ENCODE measurements at regions not wholly inside any gene's neighbourhood (a gene's known extent, or its start where the extent isn't known, plus 50 kb on each side); places are given as distances from the start of the nearest gene placed in this dataset.

- Mint-ChIP-seq H3K27ac (no peak overlapping the region), H3K36me3 (no peaks in the 10 kb centered on the region), H3K4me1 (ENCODE audit: low read depth) (no peaks in the 10 kb centered on the region), H3K9me3 (no peaks in the 10 kb centered on the region), H3K4me3 (no peak overlapping the region), H3K27me3 (peaks cover 12% of the 10 kb centered on the region)
- no peak for DNase-seq
- ChIA-PET POLR2A (no interaction called here), CTCF (no interaction called here)
- intact Hi-C loops (cut with micrococcal nuclease), result no loop called here
These were observed 139.6 kb downstream of the TWIST2 start for GRCh38 chr2:238987352-238987981.

- peaks cover 9% of the 10 kb centered on the region for H3K27me3 Mint-ChIP-seq
- no peak for DNase-seq
- ChIA-PET CTCF (no interaction called here), POLR2A (no interaction called here)
- no peak overlapping the region for H3K27ac Mint-ChIP-seq
- no peaks in the 10 kb centered on the region for H3K4me1 Mint-ChIP-seq (ENCODE audit: low read depth)
- intact Hi-C loops (cut with micrococcal nuclease), result no loop called here
- no peak overlapping the region for H3K4me3 Mint-ChIP-seq
- no peaks in the 10 kb centered on the region for H3K36me3 Mint-ChIP-seq
- no peaks in the 10 kb centered on the region for H3K9me3 Mint-ChIP-seq
These were observed 140.2 kb downstream of the TWIST2 start for GRCh38 chr2:238988105-238988504.

GRCh38 chr2:238988752-238989151 is 140.9 kb downstream of the TWIST2 start:
- intact Hi-C loops (cut with micrococcal nuclease), result no loop called here
- Mint-ChIP-seq H3K4me1 (ENCODE audit: low read depth) (no peaks in the 10 kb centered on the region), H3K9me3 (no peaks in the 10 kb centered on the region), H3K36me3 (no peaks in the 10 kb centered on the region), H3K27ac (no peak overlapping the region), H3K4me3 (no peak overlapping the region), H3K27me3 (peaks cover 8% of the 10 kb centered on the region)
- DNase-seq, result no peak
- POLR2A ChIA-PET, result no interaction called here
- CTCF ChIA-PET, result no interaction called here

- H3K4me1 Mint-ChIP-seq (ENCODE audit: low read depth), result no peaks in the 10 kb centered on the region
- H3K36me3 Mint-ChIP-seq, result no peaks in the 10 kb centered on the region
- peaks cover 5% of the 10 kb centered on the region for H3K9me3 Mint-ChIP-seq
- ChIA-PET CTCF (no interaction called here), POLR2A (no interaction called here)
- no peak overlapping the region for H3K27ac Mint-ChIP-seq
- DNase-seq, result no peak
- no peak overlapping the region for H3K4me3 Mint-ChIP-seq
- intact Hi-C loops (cut with micrococcal nuclease), result no loop called here
- peaks cover 13% of the 10 kb centered on the region for H3K27me3 Mint-ChIP-seq
These were observed 141.6 kb downstream of the TWIST2 start for GRCh38 chr2:238989484-238989883.

- DNase-seq, result no peak
- intact Hi-C loops (cut with micrococcal nuclease), result no loop called here
- Mint-ChIP-seq H3K27ac (no peak overlapping the region), H3K27me3 (peaks cover 8% of the 10 kb centered on the region), H3K4me3 (no peak overlapping the region), H3K9me3 (peaks cover 8% of the 10 kb centered on the region), H3K36me3 (no peaks in the 10 kb centered on the region), H3K4me1 (ENCODE audit: low read depth) (no peaks in the 10 kb centered on the region)
- CTCF ChIA-PET, result no interaction called here
- POLR2A ChIA-PET, result no interaction called here
These were observed 146.5 kb downstream of the TWIST2 start for GRCh38 chr2:238994432-238994831.

- CTCF ChIA-PET, result no interaction called here
- H3K27me3 Mint-ChIP-seq, result peaks cover 8% of the 10 kb centered on the region
- POLR2A ChIA-PET, result no interaction called here
- H3K27ac Mint-ChIP-seq, result no peak overlapping the region
- H3K36me3 Mint-ChIP-seq, result no peaks in the 10 kb centered on the region
- intact Hi-C loops (cut with micrococcal nuclease), result no loop called here
- no peak overlapping the region for H3K4me3 Mint-ChIP-seq
- no peaks in the 10 kb centered on the region for H3K4me1 Mint-ChIP-seq (ENCODE audit: low read depth)
- DNase-seq, result no peak
- H3K9me3 Mint-ChIP-seq, result peaks cover 8% of the 10 kb centered on the region
These were observed 147.0 kb downstream of the TWIST2 start for GRCh38 chr2:238994876-238995275.

GRCh38 chr2:238995634-238996033 is 147.7 kb downstream of the TWIST2 start:
- H3K9me3 Mint-ChIP-seq, result peaks cover 8% of the 10 kb centered on the region
- H3K4me1 Mint-ChIP-seq (ENCODE audit: low read depth), result no peaks in the 10 kb centered on the region

GRCh38 chr2:238996331-238997136 is 148.6 kb downstream of the TWIST2 start:
- no peaks in the 10 kb centered on the region for H3K36me3 Mint-ChIP-seq
- peaks cover 4% of the 10 kb centered on the region for H3K27me3 Mint-ChIP-seq
- H3K4me1 Mint-ChIP-seq (ENCODE audit: low read depth), result no peaks in the 10 kb centered on the region
- ChIA-PET POLR2A (no interaction called here), CTCF (no interaction called here)
- no peak overlapping the region for H3K27ac Mint-ChIP-seq
- intact Hi-C loops (cut with micrococcal nuclease), result no loop called here
- H3K9me3 Mint-ChIP-seq, result peaks cover 8% of the 10 kb centered on the region
- H3K4me3 Mint-ChIP-seq, result no peak overlapping the region
- DNase-seq, result no peak

More at GRCh38 chr2:238995634-238996033, 147.7 kb downstream of the TWIST2 start:
- peaks cover 8% of the 10 kb centered on the region for H3K27me3 Mint-ChIP-seq
- intact Hi-C loops (cut with micrococcal nuclease), result no loop called here
- POLR2A ChIA-PET, result no interaction called here
- CTCF ChIA-PET, result no interaction called here
- H3K36me3 Mint-ChIP-seq, result no peaks in the 10 kb centered on the region
- H3K27ac Mint-ChIP-seq, result no peak overlapping the region
- DNase-seq, result no peak
- H3K4me3 Mint-ChIP-seq, result no peak overlapping the region

GRCh38 chr2:238997137-238997390 is 149.2 kb downstream of the TWIST2 start:
- H3K9me3 Mint-ChIP-seq, result peaks cover 10% of the 10 kb centered on the region
- intact Hi-C loops (cut with micrococcal nuclease), result no loop called here
- DNase-seq, result no peak
- no peak overlapping the region for H3K27ac Mint-ChIP-seq
- ChIA-PET POLR2A (no interaction called here), CTCF (no interaction called here)
- no peaks in the 10 kb centered on the region for H3K4me1 Mint-ChIP-seq (ENCODE audit: low read depth)
- no peak overlapping the region for H3K4me3 Mint-ChIP-seq
- H3K36me3 Mint-ChIP-seq, result no peaks in the 10 kb centered on the region
- H3K27me3 Mint-ChIP-seq, result peaks cover 4% of the 10 kb centered on the region

- Mint-ChIP-seq H3K4me1 (ENCODE audit: low read depth) (no peaks in the 10 kb centered on the region), H3K27me3 (peaks cover 5% of the 10 kb centered on the region), H3K4me3 (no peak overlapping the region), H3K27ac (no peak overlapping the region), H3K36me3 (no peaks in the 10 kb centered on the region), H3K9me3 (peaks cover 11% of the 10 kb centered on the region)
- POLR2A ChIA-PET, result no interaction called here
- no peak for DNase-seq
- CTCF ChIA-PET, result no interaction called here
- intact Hi-C loops (cut with micrococcal nuclease), result no loop called here
These were observed 149.8 kb downstream of the TWIST2 start for GRCh38 chr2:238997684-238998083.

All from activated CD4-positive, alpha-beta memory T cell treated with anti-CD3 and anti-CD28 coated beads for 36 hours (primary cell).